Thoracic aorta (tissue), 2 donors: ENCODE measurements at regions not wholly inside any gene's neighbourhood (a gene's known extent, or its start where the extent isn't known, plus 50 kb on each side); places are given as distances from the start of the nearest gene placed in this dataset.

Source experiments
- ATAC-seq: fragments of 150-250 bp; one replicate; pipeline ENCODE4 v1.8.0; 2017; ENCODE audit warnings: low read depth; ENCODE audit not compliant: insufficient number of reproducible peaks, low FRiP score
- DNase-seq: peaks from one replicate; pipeline ENCODE4 v3.0.0-alpha.2; 2020; ENCODE audit warnings: low spot score
- H3K27ac ChIP-seq, 2 donors: fragments of 200-600 bp; sonication (generic); 1 replicate in 1 of 2; 2 replicates in 1 of 2; pipeline ENCODE4 v1.5.1; 2016; ENCODE audit warnings: mild to moderate bottlenecking in 2 of 2, moderate library complexity in 2 of 2
- H3K27me3 ChIP-seq: fragments of 200-600 bp; sonication (generic); replicated peaks from 2 replicates; pipeline ENCODE4 v1.6.0; 2016; ENCODE audit warnings: mild to moderate bottlenecking; ENCODE audit not compliant: insufficient read depth
- H3K36me3 ChIP-seq: fragments of 200-600 bp; sonication (generic); one replicate; pipeline ENCODE4 v1.5.1; 2016
- H3K4me1 ChIP-seq, 2 donors: fragments of 200-600 bp; sonication (generic); 1 replicate in 1 of 2; 2 replicates in 1 of 2; pipeline versions ENCODE4 v1.5.1 to v1.6.0; 2016; ENCODE audit warnings: low read depth in 2 of 2, mild to moderate bottlenecking in 1 of 2; ENCODE audit not compliant: control insufficient read depth in 1 of 2
- H3K4me3 ChIP-seq: fragments of 200-600 bp; sonication (generic); 2 replicates; pipeline ENCODE4 v1.5.1; 2016; ENCODE audit warnings: mild to moderate bottlenecking
- H3K9me3 ChIP-seq: fragments of 200-600 bp; sonication (generic); 2 replicates; pipeline ENCODE4 v1.5.1; 2016
- TF ChIP-seq, protein P1 (sequence below): fragments of 200-600 bp; sonication (generic); IDR thresholded peaks from one replicate; pipeline ENCODE4 v1.5.1; 2019; ENCODE audit warnings: antibody characterized with exemption

DNA sequence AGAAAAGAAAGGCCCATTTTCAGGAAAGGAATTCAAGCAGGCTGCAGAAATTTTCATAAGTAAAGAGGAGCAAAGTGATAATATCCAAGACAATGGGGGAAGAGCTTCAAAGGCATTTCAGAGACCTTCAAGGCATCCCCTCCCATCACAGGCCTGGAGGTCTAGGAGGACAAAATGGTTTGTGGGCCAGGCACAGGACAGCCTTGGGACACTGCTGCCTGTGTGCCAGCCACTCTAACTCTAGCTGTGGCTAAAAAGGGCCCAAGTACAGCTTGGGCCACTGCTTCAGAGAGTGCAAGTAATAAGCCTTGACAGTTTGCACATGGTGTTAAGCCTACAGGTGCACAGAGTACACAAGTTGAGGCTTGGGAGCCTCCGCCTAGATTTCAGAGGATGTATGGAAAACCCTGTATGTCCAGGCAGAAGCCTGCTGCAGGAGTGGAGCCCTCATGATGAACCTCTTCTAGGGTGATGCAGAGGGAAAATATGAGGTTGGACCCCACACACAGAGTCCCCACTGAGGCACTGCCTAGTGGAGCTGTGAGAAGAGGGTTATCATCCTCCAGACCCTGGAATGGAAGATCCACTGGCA is 51.8 kb upstream of the ZSWIM5 start:
- DNase-seq (no peak), ATAC-seq (no peak)
- TF ChIP-seq, protein P1, sequence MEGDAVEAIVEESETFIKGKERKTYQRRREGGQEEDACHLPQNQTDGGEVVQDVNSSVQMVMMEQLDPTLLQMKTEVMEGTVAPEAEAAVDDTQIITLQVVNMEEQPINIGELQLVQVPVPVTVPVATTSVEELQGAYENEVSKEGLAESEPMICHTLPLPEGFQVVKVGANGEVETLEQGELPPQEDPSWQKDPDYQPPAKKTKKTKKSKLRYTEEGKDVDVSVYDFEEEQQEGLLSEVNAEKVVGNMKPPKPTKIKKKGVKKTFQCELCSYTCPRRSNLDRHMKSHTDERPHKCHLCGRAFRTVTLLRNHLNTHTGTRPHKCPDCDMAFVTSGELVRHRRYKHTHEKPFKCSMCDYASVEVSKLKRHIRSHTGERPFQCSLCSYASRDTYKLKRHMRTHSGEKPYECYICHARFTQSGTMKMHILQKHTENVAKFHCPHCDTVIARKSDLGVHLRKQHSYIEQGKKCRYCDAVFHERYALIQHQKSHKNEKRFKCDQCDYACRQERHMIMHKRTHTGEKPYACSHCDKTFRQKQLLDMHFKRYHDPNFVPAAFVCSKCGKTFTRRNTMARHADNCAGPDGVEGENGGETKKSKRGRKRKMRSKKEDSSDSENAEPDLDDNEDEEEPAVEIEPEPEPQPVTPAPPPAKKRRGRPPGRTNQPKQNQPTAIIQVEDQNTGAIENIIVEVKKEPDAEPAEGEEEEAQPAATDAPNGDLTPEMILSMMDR = no peak
- Histone ChIP-seq H3K27ac (no peak overlapping the region), H3K9me3 (peaks cover 9% of the 10 kb centered on the region), H3K4me1 (no peaks in the 10 kb centered on the region), H3K36me3 (no peaks in the 10 kb centered on the region), H3K27me3 (no peaks in the 10 kb centered on the region), H3K4me3 (no peak overlapping the region)

DNA sequence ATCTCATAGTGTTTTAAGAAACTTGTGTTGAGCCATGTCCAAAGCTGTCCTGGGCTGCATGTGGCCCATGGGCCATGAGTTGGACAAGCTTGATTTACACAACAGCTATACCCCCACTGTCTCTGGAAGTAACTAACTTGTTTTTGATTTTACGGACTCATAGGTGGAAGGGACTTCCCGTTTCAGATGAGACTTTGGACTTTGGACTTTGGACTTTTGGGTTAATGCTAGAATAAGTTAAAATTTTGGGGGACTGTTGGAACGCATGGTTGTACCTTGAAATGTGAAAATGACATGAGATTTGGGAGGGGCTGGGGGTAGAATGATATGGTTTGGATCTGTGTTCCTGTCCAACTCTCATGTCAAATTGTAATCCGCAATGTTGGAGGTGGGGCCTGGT is 52.6 kb upstream of the ZSWIM5 start:
- Histone ChIP-seq H3K27ac (no peak overlapping the region), H3K4me1 (no peaks in the 10 kb centered on the region), H3K27me3 (no peaks in the 10 kb centered on the region), H3K36me3 (no peaks in the 10 kb centered on the region), H3K4me3 (no peak overlapping the region), H3K9me3 (peaks cover 9% of the 10 kb centered on the region)
- TF ChIP-seq, protein P1 = no peak
- DNase-seq (no peak), ATAC-seq (no peak)

DNA sequence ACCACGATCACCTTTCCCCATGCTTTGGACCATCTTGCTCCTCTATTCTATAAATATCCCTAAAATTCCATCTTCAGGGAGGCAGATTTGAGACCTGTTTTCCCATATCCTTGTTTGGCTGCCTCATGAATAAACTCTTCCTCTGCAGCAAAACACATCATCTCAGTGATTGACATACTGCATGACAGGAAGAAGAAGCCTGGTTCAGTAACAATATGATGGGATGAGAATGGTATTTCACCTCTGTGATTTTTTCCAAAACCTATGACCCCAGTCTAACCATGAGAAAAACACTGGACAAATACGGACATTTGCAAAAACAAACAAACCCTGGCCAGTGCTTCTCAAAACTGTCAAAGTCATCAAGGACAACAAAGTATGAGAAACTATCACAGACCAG is 53.8 kb upstream of the ZSWIM5 start:
- no peak for DNase-seq
- TF ChIP-seq, protein P1 = no peak
- no peak overlapping the region for H3K4me3 ChIP-seq
- peaks cover 9% of the 10 kb centered on the region for H3K9me3 ChIP-seq
- H3K27me3 ChIP-seq = no peaks in the 10 kb centered on the region
- no peaks in the 10 kb centered on the region for H3K36me3 ChIP-seq
- H3K4me1 ChIP-seq = no peaks in the 10 kb centered on the region
- ATAC-seq = no peak
- no peak overlapping the region for H3K27ac ChIP-seq

DNA sequence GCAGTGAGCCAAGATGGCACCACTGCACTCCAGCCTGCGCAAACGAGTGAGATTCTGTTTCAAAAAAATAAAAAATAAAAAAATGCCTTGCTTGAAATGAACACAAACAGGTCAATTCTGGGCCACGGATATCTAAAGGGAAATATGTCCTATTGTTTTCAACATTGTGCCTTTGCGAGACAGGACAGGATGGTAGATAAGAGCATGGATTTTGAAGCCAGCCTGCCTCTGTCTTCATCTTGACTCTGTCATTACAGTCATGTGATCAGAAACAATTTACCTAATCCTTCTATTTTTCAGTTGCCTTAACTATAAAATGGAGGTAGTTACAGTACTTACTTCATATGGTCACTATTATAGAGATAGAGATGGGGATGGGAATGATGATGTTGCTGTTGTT is 56.7 kb upstream of the ZSWIM5 start:
- no peak overlapping the region for H3K27ac ChIP-seq
- peaks cover 10 to 25% of the 10 kb centered on the region in 2 donors for H3K4me1 ChIP-seq
- H3K27me3 ChIP-seq = no peaks in the 10 kb centered on the region
- H3K4me3 ChIP-seq = no peak overlapping the region
- H3K36me3 ChIP-seq = no peaks in the 10 kb centered on the region
- DNase-seq (no peak), ATAC-seq (no peak)
- TF ChIP-seq, protein P1 = no peak
- peaks cover 5% of the 10 kb centered on the region for H3K9me3 ChIP-seq

DNA sequence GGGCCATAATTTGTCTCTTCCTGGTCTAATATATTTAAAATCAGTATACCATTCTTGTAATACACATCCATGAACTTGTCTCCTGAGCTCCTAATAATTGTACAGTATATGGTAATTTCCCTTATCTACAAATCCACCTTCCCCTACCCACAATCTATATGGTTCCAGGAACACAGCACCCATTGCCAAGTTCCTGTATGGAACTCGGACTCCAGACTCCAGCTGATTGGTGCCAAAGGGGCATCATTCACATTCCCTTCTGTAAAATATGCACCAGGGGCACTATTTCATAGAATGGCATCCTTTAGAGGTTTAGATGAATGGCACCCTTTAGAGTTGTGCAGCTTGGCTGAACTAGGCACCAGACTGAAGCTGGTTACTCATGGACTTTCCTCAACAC is 58.8 kb upstream of the ZSWIM5 start:
- no peak for DNase-seq
- peak overlapping the region in 1 of 2 donors; percentile 69 for H3K27ac ChIP-seq
- TF ChIP-seq, protein P1 = no peak
- peaks cover 10 to 25% of the 10 kb centered on the region in 2 donors for H3K4me1 ChIP-seq
- H3K27me3 ChIP-seq = no peaks in the 10 kb centered on the region
- H3K36me3 ChIP-seq = no peaks in the 10 kb centered on the region
- no peak for ATAC-seq
- H3K9me3 ChIP-seq = no peaks in the 10 kb centered on the region
- H3K4me3 ChIP-seq = no peak overlapping the region
